ENCODE measurements at regions not wholly inside any gene's neighbourhood (a gene's known extent, or its start where the extent isn't known, plus 50 kb on each side); places are given as distances from the start of the nearest gene placed in this dataset.

DNA sequence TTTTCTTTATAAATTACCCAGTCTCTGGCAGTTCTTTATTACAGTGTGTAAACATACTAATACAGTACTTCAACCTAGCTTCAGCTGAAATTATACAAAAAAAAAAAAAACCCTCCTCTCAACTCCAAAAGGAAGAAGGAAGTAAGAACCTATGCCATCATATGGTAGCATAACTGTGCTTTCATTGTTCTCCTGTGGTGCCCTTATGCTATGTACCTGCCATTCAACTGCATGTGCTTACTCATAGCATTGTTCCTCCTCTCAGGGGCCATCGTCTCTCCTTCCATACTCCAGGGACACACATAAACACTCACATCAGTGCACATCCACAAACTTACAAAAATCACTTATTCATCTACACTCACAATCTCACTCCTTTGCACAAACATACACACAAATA, 470.1 kb upstream of the HS3ST1 start:
- no peak for DNase-seq

DNA sequence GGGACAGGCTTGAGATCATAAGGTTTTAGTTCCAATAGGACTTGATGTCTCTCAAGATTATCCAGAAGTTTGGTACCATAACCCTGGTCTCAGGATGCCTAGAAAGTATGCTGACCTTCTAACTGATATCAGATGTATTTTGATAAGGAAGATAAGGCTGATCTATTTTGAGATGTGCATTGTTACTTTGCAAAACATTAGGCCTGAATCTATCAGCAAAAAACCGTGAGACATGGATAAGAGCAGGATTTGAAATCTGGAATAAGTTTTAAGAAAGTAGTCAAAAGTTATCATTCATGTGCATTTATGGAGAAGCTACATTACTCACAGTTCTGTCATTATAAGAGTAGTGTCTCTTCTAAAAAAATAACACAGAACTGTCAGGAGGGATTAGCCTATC, 467.1 kb upstream of the HS3ST1 start:
- DNase-seq, result no peak

DNA sequence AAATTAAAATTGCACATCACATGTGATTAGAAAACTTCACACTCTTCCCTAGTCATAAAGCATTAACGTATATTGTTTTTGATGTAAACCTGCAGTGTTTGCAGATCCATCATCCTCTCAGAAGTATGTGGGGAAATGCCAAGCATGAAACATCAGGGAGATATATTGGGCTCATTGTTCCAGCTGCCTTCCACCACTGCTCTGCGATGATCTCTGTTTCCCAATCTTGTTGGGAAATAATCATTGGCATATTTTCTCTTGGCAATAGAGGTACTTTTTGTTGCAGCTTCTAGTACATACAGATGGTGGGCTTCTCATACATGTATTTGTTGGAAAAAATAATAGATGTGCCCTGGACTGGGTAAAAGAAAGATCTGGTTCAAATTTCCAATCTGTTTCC, 466.3 kb upstream of the HS3ST1 start:
- no peak for DNase-seq

DNA sequence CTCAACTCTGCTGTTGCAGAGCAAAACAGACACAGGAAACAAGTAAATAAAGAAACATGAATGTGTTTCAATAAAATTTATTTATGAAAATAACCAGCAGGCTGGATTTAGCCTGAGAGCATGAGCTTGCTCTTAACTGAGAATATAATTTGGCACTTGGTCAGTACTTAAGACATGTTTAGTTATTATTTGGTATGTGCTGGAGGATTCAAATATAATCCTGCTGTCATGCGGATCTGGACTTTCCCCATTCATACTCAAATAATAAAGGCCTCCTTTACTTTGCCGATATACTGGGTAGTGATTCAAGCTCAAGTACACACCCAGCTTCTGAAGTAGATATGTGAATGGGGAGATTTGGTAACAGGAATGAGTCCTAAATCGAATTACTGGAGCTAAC, 465.5 kb upstream of the HS3ST1 start:
- no peak for DNase-seq

DNA sequence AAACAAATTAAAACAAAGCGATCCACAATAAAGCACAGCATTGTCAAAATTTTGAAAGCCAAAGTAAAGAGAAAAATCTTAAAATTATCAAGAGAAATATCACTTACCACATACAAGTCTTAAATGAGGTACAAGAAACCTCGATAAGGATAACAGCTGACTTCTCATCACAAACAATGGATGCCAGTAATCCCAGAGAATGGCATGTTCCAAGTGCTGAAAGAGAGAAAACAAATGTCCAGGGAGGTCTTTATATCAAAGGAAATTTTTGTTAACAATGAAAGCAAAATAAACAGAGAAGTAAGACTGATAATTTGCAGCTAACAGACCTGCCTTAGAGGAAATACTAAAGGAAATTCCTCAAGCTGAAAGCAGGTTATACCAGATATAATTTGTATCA, 460.4 kb upstream of the HS3ST1 start:
- no peak for DNase-seq

DNA sequence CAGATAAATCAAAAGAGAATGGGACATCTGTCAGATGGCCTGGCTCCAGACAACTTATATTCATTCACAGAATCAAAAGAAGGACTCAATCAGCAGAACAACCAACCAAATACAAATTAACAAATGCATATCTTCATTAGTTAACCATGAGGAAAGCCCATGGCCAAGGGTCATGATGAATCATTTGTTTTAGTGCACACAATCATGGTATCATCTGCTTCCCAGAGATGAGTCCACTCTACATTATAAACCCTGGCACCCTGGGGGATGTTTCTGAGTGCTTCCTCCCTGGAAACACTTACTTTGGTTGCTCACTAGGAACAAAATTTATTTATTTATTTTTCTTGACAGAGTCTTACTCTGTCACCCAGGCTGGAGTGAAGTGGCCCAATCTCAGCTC, 453.3 kb upstream of the HS3ST1 start:
- no peak for DNase-seq

DNA sequence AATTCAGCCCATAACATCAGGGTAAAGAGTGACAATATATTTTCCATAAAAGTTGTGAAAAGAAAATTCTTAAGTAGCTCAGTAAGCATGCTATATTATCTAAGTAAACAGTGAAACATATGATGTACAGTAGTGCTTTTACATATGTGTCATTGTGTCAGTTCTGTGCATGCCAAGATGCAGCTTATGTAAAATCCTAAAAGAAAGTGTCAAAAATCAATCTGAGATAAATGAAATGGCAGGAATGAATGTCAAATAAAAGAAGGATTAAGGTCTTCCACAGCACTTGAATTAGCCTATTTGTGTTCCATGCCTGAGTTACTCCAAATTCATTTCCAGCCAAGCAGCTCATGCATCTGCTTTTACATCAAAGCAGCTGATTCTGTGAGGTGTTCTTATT, 452.7 kb upstream of the HS3ST1 start:
- DNase-seq, result no peak

DNA sequence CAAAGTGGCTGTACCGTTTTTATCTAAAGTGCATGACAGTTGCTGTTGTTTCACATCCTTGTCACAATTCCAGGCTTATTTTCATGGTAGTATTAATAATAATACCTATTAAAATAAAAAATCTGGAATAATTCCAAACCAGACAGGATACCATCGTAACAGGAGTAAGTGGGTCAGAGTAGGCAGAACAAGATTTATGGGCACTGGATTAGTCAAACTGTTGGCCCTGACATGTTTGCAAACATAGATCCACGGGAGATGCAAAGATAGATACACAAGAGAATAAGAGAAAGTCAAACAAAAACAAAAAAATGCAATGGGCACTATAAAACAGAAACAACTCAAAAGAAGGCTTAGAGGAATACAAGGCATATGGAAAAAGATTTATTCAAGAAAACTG, 449.5 kb upstream of the HS3ST1 start:
- no peak for DNase-seq

DNA sequence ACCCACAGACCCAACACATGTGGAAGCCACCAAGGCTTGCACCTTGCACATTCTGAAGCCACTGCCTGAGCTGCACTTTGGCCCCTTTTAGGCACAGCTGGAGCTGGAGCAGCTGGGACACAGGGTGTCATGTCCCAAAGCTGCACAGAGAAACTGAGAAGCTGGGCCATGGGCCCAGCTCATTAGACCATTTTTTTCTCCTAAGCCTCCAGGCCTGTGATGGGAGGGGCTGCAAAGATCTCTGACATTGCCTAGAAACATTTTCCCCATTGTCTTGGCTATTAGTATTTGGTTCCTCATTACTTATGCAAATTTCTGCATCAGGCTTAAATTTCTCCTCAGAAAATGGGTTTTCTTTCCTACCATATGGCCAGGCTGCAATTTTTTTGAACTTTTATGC, 447.4 kb upstream of the HS3ST1 start:
- no peak for DNase-seq

DNA sequence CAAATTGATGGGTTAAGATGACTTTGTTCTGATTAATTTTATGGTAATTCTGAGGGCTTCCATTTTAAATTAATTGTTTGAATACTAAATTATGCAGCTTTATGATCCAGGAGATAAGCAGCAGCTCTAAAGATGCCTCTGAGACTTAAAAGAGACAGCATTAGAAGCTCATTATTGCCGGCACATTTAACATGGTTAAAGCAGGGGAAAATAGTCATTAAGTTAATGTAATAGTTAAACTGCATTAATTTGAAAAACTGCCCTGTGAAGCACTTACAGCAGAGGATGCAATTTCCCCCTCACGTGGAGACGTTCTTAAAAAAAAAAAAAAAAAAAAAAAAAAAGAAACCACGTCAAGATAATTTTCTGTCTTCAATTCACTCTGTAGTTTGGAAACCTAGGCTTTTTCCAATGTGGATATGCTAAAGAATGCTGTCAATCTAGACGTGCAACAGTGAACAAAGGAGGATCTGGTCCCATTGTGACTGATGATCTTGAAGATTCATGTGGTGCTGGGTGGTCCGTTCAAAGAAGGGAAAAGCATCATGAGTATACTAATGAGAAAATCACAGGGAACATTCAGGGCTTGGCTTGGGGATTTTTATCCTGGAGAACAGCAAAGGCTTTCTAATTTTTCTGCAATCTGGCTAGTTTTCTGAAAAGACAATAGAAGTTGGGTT, 440.6 kb upstream of the HS3ST1 start:
- DNase-seq, result no peak

DNA sequence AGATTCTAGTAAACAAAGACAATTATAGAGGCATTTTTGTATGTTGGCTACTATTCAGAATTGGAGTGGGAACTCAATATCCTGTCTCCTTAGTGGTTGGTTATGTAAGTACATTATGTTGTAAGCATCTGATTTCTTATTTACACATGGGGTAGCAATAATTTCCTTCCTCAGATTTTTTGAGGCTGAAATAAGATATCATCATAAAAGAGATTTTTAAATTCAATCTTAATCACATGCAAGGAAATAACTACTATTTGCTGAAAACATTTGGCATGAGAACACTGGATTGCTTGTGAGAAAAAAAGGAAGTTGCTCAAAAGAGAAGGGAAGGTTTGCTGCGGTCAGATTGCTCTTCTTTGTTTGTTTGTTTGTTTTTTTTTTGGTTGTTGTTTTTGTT, 437.7 kb upstream of the HS3ST1 start:
- DNase-seq, result peak; percentile 35 to 73

DNA sequence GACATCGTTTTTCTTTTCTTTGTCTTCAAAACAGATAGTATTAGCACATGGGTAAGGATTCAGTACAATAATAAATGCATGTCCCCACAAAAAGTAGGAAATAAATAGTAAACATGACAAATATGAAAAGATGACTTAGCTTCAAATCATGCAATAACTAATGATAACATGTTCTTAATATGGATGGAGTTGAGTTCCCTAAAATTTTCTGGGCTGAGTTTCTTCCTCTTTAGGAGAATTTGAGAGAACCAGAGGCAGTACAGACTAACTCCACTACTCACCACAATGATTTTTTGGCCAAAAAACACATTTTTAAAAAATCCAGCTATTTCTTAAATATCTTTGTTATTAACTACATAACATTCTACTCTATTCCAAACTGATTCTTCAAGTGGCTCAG, 432.3 kb upstream of the HS3ST1 start:
- DNase-seq, result peak; percentile 59 to 79

DNA sequence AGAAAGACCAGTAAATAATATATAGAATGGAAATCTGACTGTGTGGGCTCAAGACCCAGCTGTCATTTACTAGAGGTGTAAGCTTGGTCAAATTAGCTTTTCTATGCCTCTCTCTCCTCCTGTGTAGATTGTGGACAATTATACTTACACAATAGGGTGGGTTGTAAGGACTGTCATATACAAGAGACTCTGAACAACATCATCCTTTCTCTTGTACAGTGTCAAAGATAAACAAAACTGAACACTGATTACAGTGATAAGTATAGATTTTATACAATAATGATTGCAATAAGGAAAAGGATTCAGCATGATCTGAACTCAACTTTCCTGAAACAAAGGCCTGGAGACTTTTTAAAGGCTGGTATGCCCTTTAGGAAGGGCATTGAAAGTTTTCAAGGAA, 429.2 kb upstream of the HS3ST1 start:
- DNase-seq, result no peak

DNA sequence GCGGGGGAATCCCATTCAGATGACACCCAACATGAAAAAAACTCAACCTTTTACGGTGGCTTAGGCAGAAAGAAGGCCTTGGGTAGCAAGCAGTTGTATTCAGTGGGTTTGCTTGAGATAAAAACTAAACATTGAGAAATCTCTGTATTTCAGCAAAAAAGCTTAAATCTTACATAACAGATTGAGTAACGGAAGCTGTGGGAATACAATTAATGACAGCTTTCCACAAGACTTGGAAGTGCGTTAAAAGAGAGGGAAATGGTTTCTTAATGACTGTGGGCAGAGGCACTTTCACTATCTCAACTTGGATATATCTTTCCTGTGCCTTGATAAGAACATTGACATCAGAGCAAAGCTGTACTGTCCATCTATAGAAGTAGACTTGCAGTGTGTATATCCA, 418.5 kb upstream of the HS3ST1 start:
- DNase-seq, result peak; percentile 79 to 95

DNA sequence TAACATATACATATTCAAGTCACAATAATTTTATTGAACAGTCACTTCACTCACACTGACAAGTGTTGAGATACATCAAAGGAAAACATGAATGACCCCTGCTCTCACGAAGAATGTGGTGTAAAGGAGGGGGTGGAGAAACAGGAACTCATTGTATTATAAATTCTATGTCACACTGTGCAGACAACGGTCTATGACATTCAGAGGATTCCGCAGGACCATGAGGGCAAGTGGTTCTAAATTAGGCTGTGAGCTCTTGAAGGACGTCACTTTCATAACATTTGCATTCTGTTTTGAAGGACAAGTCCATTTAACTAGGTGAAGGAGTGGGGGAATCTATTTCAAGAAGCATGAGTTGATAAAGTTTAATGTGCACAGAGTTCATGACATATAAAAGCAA, 415.2 kb upstream of the HS3ST1 start:
- DNase-seq, result peak; percentile 61 to 76

DNA sequence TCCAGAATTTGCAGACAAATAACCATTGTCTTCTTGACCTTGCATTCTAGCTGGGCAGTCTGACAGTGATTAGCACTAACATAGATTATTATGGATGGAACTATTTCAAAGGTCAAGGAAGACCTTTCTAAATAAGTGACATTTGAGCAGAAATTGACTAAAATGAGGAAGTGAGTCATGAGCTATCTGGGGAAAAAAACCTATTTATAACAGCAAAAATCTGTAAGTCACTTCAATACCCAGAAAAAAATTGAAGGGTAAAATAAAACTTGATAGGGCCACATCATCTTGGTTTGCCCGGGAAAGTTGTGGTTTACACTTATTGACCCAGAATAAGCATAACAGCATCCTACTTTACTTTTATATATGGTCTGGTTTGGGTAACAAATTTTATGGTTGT, 414.6 kb upstream of the HS3ST1 start:
- peak; percentile 54 to 81 for DNase-seq

DNA sequence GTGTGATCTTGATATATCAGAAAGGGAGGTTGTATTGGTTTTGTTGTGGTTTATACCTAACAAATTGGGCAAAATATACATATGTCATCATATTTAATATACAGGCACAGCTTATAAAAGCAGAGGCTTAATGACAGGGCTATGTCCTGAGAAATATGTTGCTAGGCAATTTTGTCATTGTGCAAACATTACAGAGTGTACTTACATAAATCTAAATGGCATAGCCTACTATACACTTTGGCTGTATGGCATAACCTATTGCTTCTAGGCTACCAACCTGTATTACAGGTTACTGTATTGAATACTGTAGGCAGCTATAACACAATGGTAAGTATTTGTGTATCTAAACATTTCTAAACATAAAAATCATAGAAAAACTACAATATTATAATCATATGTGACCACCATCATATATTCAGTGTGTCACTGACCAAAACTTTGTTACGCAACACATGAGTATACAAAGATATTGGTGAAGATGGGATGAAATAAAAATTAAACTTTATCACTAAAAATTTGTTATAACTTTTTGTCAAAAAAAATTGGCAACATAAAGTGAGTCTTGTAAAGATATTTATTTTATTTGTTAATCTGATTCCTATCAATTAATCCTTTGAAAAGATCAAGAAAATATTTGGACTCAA, 414.0 kb upstream of the HS3ST1 start:
- peak; percentile 14 to 30 for DNase-seq

DNA sequence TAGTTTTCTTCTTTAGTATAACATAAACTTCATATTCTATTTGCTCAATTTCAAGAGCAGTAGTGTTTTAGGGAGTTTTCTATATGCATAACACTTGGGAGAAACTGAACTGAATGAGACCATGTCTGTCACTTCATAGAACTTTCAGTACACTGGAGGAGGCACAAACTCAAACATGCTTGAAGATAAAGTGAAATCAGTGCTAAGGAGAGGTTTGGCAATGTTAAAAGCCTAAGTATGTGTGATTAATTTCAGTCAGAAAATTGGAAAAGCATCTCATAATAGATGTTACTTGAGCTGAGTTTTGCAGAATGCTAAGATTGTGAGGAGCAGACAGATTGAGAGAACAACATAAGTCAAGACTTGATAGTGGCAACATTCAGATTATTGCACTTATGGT, 411.2 kb upstream of the HS3ST1 start:
- no peak for DNase-seq

DNA sequence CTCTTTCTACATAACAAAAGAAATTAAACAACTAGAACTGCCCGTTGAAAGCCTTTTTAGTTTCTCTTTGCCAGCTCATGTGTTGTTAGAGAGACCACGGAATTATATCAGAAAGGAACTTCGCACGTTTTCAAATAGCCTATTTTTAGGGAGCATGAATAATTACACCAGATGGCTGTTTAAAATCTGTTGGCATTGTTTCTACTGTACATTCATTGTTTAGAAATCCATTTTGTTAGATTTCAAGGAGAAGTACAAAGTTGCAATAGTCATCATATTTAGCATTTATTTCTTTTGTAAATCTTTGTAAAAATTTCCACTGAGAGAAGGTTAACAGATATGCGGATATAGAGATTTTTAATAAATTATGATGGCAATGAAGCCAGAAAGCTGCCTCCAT, 403.0 kb upstream of the HS3ST1 start:
- no peak for DNase-seq

DNA sequence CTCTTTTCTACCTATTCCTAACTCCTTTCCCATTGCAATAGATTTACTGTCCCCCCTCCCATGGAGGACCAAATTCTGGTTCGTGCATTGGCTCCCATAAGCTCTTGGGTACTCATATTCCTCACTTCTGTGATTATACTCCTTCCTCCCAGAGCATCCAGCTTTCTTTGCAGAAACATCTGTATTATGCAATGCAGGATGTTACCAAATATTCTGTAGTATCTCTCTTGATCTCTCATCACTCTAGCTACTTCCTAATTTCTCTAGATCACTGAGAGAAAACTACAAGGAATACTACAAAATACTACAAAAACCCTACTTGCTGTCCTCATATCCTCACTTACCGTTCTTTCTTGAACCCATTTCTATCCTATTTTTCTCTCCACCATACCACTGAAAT, 395.9 kb upstream of the HS3ST1 start:
- peak; percentile 60 to 90 for DNase-seq

DNA sequence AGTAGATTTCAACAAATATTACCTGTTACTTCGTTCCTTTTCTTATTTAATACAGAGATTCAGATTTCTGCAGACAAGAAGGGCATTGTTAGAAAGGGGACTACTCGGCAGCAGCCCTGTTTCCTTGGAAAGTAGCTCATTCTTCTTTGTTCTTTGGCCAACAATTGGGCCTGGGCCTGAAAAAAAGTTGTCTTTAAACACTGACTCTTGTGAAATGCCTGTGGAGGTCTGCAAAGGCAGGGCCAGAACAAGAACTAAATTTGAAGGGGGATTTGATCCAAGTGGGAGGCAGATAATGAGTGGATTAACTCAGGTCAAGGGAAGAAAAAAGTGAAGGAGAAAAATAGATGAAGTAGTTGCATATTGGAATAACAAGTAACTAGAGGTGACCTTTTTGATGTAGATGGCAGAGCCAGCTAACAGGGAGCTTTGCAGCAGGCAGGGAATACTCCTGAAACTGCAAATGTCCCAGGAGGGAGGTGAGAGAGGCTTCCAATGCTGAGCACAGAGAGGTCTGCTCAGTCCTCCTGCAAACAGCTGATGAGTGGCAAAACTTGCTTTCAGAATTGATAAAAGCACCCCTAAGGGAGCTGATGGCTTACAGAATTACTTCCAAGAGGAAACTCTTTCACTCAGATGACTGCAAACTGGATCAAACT, 393.2 kb upstream of the HS3ST1 start:
- DNase-seq, result no peak

DNA sequence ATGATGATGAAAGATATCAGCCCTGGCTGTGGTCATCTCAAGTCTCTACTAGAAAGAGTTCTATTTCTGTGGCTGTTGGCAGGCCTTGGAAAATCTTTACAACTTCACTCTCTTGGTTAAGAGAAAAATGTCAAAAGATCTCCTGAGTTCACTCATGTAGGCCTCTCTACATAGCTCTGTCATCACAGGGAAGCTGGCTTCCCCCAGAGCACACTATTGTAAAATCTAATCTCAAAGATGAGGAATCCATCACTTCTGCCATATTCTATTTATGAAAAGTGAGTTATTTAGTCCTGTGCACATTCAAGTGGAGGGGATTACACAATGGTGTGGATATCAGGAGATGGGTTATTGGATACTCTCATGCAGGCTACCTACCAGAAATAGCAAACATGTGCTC, 388.4 kb upstream of the HS3ST1 start:
- DNase-seq, result no peak

DNA sequence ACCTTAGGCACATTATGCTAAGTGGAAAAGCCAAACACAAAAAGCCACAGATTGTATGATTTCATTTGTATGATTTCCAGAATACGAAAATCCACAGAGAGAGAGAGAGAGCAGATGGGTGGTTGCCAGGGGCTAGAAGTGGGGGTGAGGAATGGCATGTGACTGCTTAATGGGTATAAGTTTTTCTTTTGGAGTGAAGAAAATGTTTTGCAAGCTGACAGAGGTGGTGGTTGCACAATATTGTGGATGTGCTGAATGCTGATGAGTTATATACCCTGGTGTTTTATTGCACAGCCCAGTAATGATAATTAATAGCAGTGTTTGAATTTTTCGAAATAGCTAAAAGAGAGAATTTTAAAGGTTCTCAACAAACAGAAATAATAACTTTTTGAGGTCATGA, 386.1 kb upstream of the HS3ST1 start:
- no peak for DNase-seq

DNA sequence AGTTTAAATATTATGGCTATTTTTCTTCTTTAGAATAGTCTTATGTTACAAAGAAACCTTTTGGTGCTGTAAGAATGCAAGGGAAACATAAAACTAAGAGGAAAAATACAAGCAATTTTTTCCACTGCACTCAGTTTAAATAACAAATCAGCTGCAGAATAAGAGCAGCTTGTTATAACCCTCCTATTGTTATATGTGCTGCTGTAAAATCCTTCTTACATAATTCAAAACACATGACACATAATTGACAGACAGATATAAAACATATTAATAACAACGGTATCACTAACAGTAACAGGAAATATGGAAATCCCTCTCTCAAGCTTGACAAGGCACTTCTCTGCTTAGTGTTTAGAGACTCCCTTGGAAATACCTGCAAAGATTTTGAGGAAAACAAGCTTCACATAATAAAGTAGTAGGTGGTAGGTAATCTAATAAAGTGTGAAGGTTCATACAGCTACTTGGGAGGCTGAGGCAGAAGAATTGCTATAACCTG, 385.3 kb upstream of the HS3ST1 start:
- no peak for DNase-seq

Data from inflammatory macrophage (primary cell).